B cell (primary cell): ENCODE measurements at regions not wholly inside any gene's neighbourhood (a gene's known extent, or its start where the extent isn't known, plus 50 kb on each side); places are given as distances from the start of the nearest gene placed in this dataset.

Experiments used
- ATAC-seq: fragments of 200-7000 bp; cut with Tn5 transposase; one replicate; pipeline ENCODE4 v1.10.0; 2021; ENCODE audit warnings: low read depth, mild to moderate bottlenecking, moderate number of reproducible peaks, moderate library complexity
- CTCF ChIA-PET: fragments of 350-600 bp; sonication (Branson Sonifier 250); formaldehyde crosslinking; loops from one replicate; lab custom pipeline; 2021; ENCODE audit warnings: antibody characterized with exemption, inconsistent platforms; lab: Charles Lee
- POLR2A ChIA-PET: fragments of 350-600 bp; sonication (Branson Sonifier 250); formaldehyde crosslinking; loops from one replicate; lab custom pipeline; 2021; ENCODE audit warnings: antibody characterized with exemption; lab: Charles Lee
- DNase-seq: peaks from one replicate; pipeline ENCODE4 v3.0.0; 2013
- H2AFZ ChIP-seq: 2 replicates; pipeline ENCODE4 v1.6.1; 2012; ENCODE audit warnings: mild to moderate bottlenecking, low read depth, low read length; ENCODE audit not compliant: insufficient read depth, poor library complexity, severe bottlenecking
- H3K27ac ChIP-seq, 2 donors: 1 replicate in 1 of 2; 2 replicates in 1 of 2; pipeline ENCODE4 v1.5.1; 2012 to 2013; ENCODE audit warnings: low read length in 2 of 2, mild to moderate bottlenecking in 2 of 2, moderate library complexity in 1 of 2
- H3K27me3 ChIP-seq, 4 experiments: fragments of 200-600 bp in 1 of 4; sonication (generic) in 1 of 4; replicated peaks in 1 of 4; 1 replicate in 2 of 4; 2 replicates in 2 of 4; pipeline versions ENCODE4 v1.6.1 to v1.7.0; 2013 to 2016; ENCODE audit warnings: low read length in 3 of 4, mild to moderate bottlenecking in 2 of 4, mixed read lengths in 1 of 4, moderate library complexity in 1 of 4; ENCODE audit not compliant: insufficient read depth in 4 of 4, control insufficient read depth in 3 of 4; ENCODE audit errors: control extremely low read depth in 1 of 4
- H3K36me3 ChIP-seq, 2 experiments: replicated peaks in 1 of 2; 1 replicate in 1 of 2; 2 replicates in 1 of 2; pipeline versions ENCODE4 v1.6.1 to v1.7.1; 2013; ENCODE audit warnings: low read length in 1 of 2; ENCODE audit not compliant: insufficient read depth in 2 of 2, control insufficient read depth in 1 of 2; ENCODE audit errors: control extremely low read depth in 1 of 2, extremely low read depth in 1 of 2
- H3K4me1 ChIP-seq, 2 donors: fragments of 200-600 bp in 1 of 2; sonication (generic) in 1 of 2; 1 replicate in 1 of 2; 2 replicates in 1 of 2; pipeline versions ENCODE4 v1.5.1 to v1.6.1; 2013 to 2017; ENCODE audit warnings: low read length in 2 of 2; ENCODE audit not compliant: control insufficient read depth in 2 of 2, insufficient read depth in 2 of 2
- H3K4me2 ChIP-seq: replicated peaks from 2 replicates; pipeline ENCODE3; 2012; ENCODE audit warnings: mild to moderate bottlenecking, low read depth, low read length; ENCODE audit not compliant: poor library complexity, severe bottlenecking
- H3K4me3 ChIP-seq, 5 experiments: fragments of 200-600 bp in 1 of 5; sonication (generic) in 1 of 5; 1 replicate in 3 of 5; 2 replicates in 2 of 5; pipeline versions ENCODE4 v1.5.1 to v1.7.0; 2011 to 2016; ENCODE audit warnings: low read length in 4 of 5, mild to moderate bottlenecking in 4 of 5, low read depth in 2 of 5, control low read depth in 1 of 5, moderate library complexity in 1 of 5; ENCODE audit not compliant: insufficient read depth in 1 of 5; ENCODE audit errors: control extremely low read depth in 1 of 5, extremely low read depth in 1 of 5
- H3K79me2 ChIP-seq: fragments of 200-600 bp; sonication (generic); one replicate; pipeline ENCODE4 v1.6.0; 2016; ENCODE audit warnings: low read length; ENCODE audit not compliant: control insufficient read depth, insufficient read depth
- H3K9ac ChIP-seq: fragments of 200-600 bp; sonication (generic); 2 replicates; pipeline ENCODE4 v1.6.1; 2017; ENCODE audit warnings: mild to moderate bottlenecking, low read length, moderate library complexity
- H3K9me3 ChIP-seq, 3 donors: one replicate each; pipeline versions ENCODE4 v1.6.1 to v1.7.1; 2013; ENCODE audit warnings: low read length in 2 of 3; ENCODE audit not compliant: control insufficient read depth in 2 of 3, insufficient read depth in 1 of 3; ENCODE audit errors: control extremely low read depth in 1 of 3
- H4K20me1 ChIP-seq: 2 replicates; pipeline ENCODE4 v1.6.0; 2012; ENCODE audit warnings: mild to moderate bottlenecking, low read length; ENCODE audit not compliant: insufficient read depth, control insufficient read depth, poor library complexity, severe bottlenecking
- H3K27ac Mint-ChIP-seq: one replicate; pipeline ENCODE4 v1.8.0; 2021; ENCODE audit warnings: mixed read lengths
- H3K27me3 Mint-ChIP-seq: one replicate; pipeline ENCODE4 v1.8.0; 2021; ENCODE audit warnings: mixed read lengths
- H3K4me1 Mint-ChIP-seq: one replicate; pipeline ENCODE4 v1.8.0; 2021; ENCODE audit warnings: mixed read lengths
- H3K4me3 Mint-ChIP-seq: one replicate; pipeline ENCODE4 v1.8.0; 2021; ENCODE audit warnings: mixed read lengths
- H3K9me3 Mint-ChIP-seq: one replicate; pipeline ENCODE4 v1.8.0; 2022; ENCODE audit warnings: mixed read lengths; ENCODE audit not compliant: insufficient read depth
- CTCF ChIP-seq: fragments of 200-600 bp; IDR thresholded peaks from one replicate; pipeline ENCODE4 v1.8.0; 2022; ENCODE audit warnings: antibody characterized with exemption, mild to moderate bottlenecking
- EZH2 ChIP-seq: IDR thresholded peaks from 2 replicates; pipeline ENCODE4 v1.6.1; 2012; ENCODE audit warnings: borderline replicate concordance, low read depth, mild to moderate bottlenecking, moderate library complexity, low read length; ENCODE audit not compliant: insufficient read depth, poor library complexity, severe bottlenecking
- WGBS: methylation state at CpG from one replicate; pipeline ENCODE4 v1.1.5; 2013; ENCODE audit warnings: missing lambda C conversion rate; ENCODE audit not compliant: insufficient coverage; 5-methylcytosine and 5-hydroxymethylcytosine counted together
- intact Hi-C: fragments of 100-400 bp; cut with micrococcal nuclease; formaldehyde crosslinking; loops from one replicate; pipeline ENCODE4 v1.10.0; 2022

- no peak overlapping the region for H3K4me2 ChIP-seq
- H3K4me1 ChIP-seq: no peaks in the 10 kb centered on the region
- Mint-ChIP-seq H3K27me3 (peaks cover 9% of the 10 kb centered on the region), H3K9me3 (peaks cover 3% of the 10 kb centered on the region), H3K4me3 (no peak overlapping the region), H3K27ac (no peak overlapping the region), H3K4me1 (no peaks in the 10 kb centered on the region)
- H3K4me3 ChIP-seq: no peak overlapping the region
- POLR2A ChIA-PET: no interaction called here
- no peaks in the 10 kb centered on the region for H4K20me1 ChIP-seq
- H3K9me3 ChIP-seq: peaks cover 0 to 9% (median 3%) of the 10 kb centered on the region in 3 donors
- no peak overlapping the region for H2AFZ ChIP-seq
- no peak for TF ChIP-seq EZH2
- TF ChIP-seq CTCF: no peak
- DNase-seq (no peak), ATAC-seq (no peak)
- no peak overlapping the region for H3K9ac ChIP-seq
- CTCF ChIA-PET: no interaction called here
- no peak overlapping the region for H3K27ac ChIP-seq
- H3K27me3 ChIP-seq: no peaks in the 10 kb centered on the region
- WGBS: 91% methylated on average over 8 of the region's 8 CpGs
- intact Hi-C loops: no loop called here
- no peaks in the 10 kb centered on the region for H3K79me2 ChIP-seq
- no peaks in the 10 kb centered on the region for H3K36me3 ChIP-seq
These were observed 87.0 kb upstream of the LRFN2 start for GRCh38 chr6:40674170-40674569.

GRCh38 chr6:40672087-40672486 is 84.9 kb upstream of the LRFN2 start:
- no peaks in the 10 kb centered on the region for H3K4me1 ChIP-seq
- no peak overlapping the region for H2AFZ ChIP-seq
- no peak for ATAC-seq
- no peak overlapping the region for H3K27ac ChIP-seq
- H4K20me1 ChIP-seq: no peaks in the 10 kb centered on the region
- H3K9me3 Mint-ChIP-seq: no peaks in the 10 kb centered on the region
- 83% methylated on average over 3 of the region's 5 CpGs for WGBS
- DNase-seq: no peak
- H3K36me3 ChIP-seq: no peaks in the 10 kb centered on the region
- no peaks in the 10 kb centered on the region for H3K79me2 ChIP-seq
- H3K9me3 ChIP-seq: peaks cover 0 to 7% (median 0%) of the 10 kb centered on the region in 3 donors
- H3K9ac ChIP-seq: no peak overlapping the region
- no peak overlapping the region for H3K4me2 ChIP-seq
- POLR2A ChIA-PET: no interaction called here
- peaks cover 9% of the 10 kb centered on the region for H3K27me3 Mint-ChIP-seq
- no peaks in the 10 kb centered on the region for H3K4me1 Mint-ChIP-seq
- no peak overlapping the region for H3K4me3 ChIP-seq
- no peak overlapping the region for H3K27ac Mint-ChIP-seq
- intact Hi-C loops: no loop called here
- no peak overlapping the region for H3K4me3 Mint-ChIP-seq
- TF ChIP-seq EZH2 (no peak), CTCF (no peak)
- CTCF ChIA-PET: no interaction called here
- H3K27me3 ChIP-seq: no peaks in the 10 kb centered on the region
